ENCODE measurements at regions not wholly inside any gene's neighbourhood (a gene's known extent, or its start where the extent isn't known, plus 50 kb on each side); places are given as distances from the start of the nearest gene placed in this dataset.

DNA sequence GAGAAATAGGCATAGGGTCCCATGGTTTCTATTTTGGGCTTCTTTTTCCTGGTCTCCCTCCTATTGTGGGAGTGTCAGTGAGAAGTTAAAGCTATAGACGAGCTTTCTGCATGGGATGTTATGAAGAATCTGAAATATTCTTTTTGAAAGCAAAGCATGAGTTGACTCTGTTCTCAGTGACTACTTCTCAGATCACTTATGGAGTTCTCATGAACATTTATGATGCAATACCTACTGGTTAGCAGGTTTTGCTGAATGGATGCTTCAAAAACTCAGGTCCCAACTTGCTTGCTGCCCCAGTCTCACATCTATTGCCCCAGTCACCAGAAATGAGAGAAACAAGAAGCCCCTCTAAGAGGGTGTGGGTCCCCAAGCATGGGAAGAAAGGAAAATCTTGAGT, 365.0 kb downstream of the HRH4 start:
- Mint-ChIP-seq H3K4me3 (no peak overlapping the region), H3K9me3 (no peaks in the 10 kb centered on the region), H3K27me3 (peaks cover 1% of the 10 kb centered on the region), H3K4me1 (no peaks in the 10 kb centered on the region), H3K27ac (no peak overlapping the region), H3K36me3 (no peaks in the 10 kb centered on the region)

DNA sequence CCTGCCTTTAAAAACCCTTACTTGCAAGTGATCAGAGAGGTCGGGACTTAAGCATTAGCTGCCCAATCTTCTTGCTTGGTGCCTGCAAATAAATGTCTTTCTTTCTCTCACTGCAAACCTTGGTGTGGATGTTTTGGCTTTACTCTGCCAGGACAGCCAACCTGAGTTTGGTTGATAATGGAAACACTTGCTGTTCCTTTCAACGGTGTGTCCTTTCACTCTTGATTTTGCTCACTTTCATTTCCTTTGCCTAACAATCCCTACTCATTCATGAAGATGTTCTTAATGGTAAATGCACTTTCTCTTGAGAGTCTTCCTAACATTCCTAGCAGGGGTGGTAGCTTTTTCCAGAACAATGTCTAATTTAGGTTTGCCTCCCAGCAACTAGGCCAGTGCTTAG, 366.2 kb downstream of the HRH4 start:
- H3K27me3 Mint-ChIP-seq: peaks cover 1% of the 10 kb centered on the region
- H3K4me1 Mint-ChIP-seq: no peaks in the 10 kb centered on the region
- no peak overlapping the region for H3K4me3 Mint-ChIP-seq
- H3K27ac Mint-ChIP-seq: no peak overlapping the region
- no peaks in the 10 kb centered on the region for H3K9me3 Mint-ChIP-seq
- no peaks in the 10 kb centered on the region for H3K36me3 Mint-ChIP-seq

DNA sequence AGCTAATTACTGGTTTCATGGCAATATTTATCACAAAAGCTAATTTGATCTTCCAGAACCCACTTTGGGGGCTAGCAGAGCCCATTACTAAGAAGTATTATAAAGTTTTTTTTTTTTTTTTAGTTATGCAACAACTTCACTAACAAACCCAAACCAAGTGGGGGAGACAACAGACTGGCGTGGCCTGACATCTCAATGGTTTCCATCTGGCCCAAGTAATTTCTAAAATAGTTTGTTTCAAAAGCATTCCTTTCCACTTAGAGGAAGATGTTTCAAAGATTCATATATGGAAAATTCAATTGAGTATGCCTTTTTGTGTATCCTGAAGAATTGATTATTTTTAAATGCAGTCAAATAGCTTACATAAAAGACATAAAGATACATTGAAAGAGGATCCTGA, 367.1 kb downstream of the HRH4 start:
- Mint-ChIP-seq H3K36me3 (no peaks in the 10 kb centered on the region), H3K4me1 (no peaks in the 10 kb centered on the region)

DNA sequence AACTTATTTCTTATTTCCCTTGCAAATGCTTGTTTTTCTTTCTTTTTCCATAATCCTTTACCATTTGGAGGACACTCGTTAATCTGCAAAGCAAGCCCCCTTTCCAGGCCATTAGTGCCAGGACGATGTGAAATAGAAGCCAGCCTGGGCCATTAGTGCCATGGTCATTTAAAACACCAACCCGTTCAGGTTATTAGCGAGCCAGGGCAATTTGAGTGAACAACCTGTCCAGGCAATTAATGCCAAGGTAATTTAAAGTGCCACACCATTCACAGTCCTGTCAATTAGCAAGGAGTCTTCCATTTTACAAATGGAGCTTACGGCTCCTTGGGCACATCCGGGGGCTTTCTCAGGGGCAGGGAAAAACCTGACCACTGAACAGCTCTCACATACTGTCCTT, 370.6 kb downstream of the HRH4 start:
- Mint-ChIP-seq H3K36me3 (no peaks in the 10 kb centered on the region), H3K4me3 (no peak overlapping the region), H3K27ac (no peak overlapping the region), H3K4me1 (no peaks in the 10 kb centered on the region), H3K9me3 (no peaks in the 10 kb centered on the region), H3K27me3 (peaks cover 5% of the 10 kb centered on the region)

More for the DNA sequence above, 367.1 kb downstream of the HRH4 start:
- Mint-ChIP-seq H3K27ac (no peak overlapping the region), H3K9me3 (no peaks in the 10 kb centered on the region), H3K4me3 (no peak overlapping the region), H3K27me3 (peaks cover 3% of the 10 kb centered on the region)

DNA sequence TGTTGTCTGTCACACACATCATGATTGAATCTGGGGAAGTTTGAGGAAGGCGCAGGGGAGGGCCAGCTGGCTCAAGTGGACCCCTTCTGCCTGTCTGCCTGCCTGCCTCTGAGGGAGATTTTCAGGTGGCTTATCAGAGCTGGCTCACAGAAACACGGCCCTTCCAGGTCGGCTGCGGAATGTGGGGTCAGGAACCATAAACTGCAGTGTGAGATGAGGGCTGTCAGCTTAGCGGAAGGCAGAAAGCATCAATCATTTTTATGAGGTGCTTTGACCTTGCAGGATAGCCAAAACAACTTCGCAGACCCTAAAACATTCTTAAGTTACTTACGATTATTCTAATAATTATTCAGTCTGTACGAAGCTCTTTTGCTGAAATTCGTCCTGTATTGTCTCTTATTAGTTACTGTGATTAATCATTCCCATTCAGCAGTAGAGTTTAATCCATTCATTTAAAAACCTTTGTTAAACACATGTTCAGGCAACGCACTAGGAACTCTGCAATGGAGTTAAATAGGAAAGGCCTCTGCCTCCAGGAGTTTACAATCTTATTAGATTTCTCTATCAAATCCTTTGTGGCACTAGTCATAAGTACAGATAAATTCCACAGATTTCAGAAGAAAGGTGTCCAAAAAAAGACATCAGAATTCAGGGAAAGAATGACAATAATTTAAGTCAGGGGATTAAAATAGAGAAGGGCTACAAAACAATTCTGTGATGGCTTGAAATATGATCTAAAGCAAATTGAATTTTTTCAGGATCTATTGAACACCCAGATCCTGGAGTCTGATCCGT, 371.6 kb downstream of the HRH4 start:
- H3K4me1 Mint-ChIP-seq: no peaks in the 10 kb centered on the region

DNA sequence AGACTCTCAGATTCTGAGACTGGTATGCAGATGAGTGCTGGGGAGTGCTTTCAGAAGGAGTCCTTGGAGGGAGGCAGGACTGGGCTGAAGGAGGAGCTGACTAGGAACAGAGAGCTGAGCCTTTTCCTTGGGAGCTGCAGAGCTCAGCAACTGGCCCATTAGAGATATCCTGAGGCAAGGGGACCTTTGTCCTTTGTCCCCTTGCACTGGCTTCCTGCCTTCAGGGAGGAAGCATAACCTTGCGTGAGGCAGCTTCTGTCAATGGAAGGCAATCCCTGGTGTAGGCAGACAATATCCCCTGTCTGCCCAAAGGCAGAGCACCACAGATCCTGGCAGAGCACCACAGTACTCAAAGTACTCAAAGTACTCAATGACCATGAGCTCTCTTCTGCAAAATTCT, 375.3 kb downstream of the HRH4 start:
- H3K36me3 Mint-ChIP-seq: no peaks in the 10 kb centered on the region
- H3K4me3 Mint-ChIP-seq: no peak overlapping the region
- H3K27ac Mint-ChIP-seq: no peak overlapping the region
- H3K4me1 Mint-ChIP-seq: no peaks in the 10 kb centered on the region
- no peaks in the 10 kb centered on the region for H3K9me3 Mint-ChIP-seq
- H3K27me3 Mint-ChIP-seq: peaks cover 5% of the 10 kb centered on the region

More for the DNA sequence above, 371.6 kb downstream of the HRH4 start:
- Mint-ChIP-seq H3K27me3 (peaks cover 5% of the 10 kb centered on the region), H3K9me3 (no peaks in the 10 kb centered on the region), H3K4me3 (no peak overlapping the region), H3K27ac (no peak overlapping the region), H3K36me3 (no peaks in the 10 kb centered on the region)

DNA sequence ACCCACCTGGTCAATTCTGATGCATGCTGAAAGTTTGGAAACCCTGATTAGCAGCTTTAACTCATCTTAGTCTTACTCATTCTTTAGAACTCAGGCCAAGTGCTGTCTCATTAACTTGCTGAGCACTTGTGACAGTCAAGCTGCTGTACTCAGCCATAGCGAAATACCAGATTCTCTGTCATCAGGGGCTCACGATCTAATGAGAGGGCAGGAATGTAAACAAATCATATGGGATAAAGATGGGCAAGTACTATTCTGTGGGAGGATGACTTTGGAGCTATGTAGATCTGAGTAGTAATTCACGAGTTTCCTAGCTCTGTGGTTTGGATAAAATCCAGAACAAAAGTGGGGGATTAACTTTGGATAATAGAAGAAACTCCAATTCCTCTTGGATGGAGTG, 376.6 kb downstream of the HRH4 start:
- H3K4me3 Mint-ChIP-seq: no peak overlapping the region
- no peaks in the 10 kb centered on the region for H3K36me3 Mint-ChIP-seq
- no peaks in the 10 kb centered on the region for H3K9me3 Mint-ChIP-seq
- H3K27me3 Mint-ChIP-seq: peaks cover 5% of the 10 kb centered on the region
- no peaks in the 10 kb centered on the region for H3K4me1 Mint-ChIP-seq
- no peak overlapping the region for H3K27ac Mint-ChIP-seq

DNA sequence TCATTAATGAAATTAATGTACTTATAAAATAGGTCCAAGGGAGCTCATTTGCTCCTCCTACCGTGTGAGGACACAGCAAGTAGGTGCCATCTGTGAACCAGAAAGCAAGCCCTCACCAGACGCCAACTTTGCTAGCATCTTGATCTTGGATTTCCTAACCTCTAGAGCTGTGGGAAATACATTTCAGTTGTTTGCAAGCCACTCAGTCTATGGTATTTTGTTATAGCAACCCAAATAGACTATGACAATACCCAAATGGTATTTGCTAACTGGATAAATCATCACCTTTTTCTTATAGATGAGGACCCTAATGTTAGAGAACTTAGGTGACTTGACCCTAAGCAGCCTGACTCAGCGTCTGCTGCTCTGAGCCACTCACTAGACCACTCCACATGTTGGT, 379.6 kb downstream of the HRH4 start:
- Mint-ChIP-seq H3K27me3 (peaks cover 1% of the 10 kb centered on the region), H3K9me3 (no peaks in the 10 kb centered on the region), H3K27ac (no peak overlapping the region), H3K4me1 (no peaks in the 10 kb centered on the region), H3K36me3 (no peaks in the 10 kb centered on the region), H3K4me3 (no peak overlapping the region)

DNA sequence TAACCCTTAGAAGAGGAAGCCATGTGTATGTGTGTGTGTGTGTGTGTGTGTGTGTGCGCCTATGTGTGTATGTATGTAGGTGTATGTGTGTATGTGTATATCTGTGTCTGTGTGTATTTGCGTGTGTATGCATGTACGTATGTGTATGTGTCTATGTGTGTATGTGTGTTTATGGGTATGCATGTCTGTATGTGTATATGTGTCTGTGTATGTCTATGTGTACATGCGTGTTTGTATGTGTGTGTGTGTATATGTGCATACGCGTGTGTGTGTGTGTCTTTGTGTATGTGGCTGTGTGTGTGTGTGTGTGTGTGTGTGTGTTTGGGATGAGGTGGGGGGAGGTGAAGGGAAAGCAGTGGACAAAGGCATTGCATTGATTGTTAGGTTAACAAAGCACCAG, 380.2 kb downstream of the HRH4 start:
- no peaks in the 10 kb centered on the region for H3K9me3 Mint-ChIP-seq
- H3K4me3 Mint-ChIP-seq: no peak overlapping the region
- peaks cover 1% of the 10 kb centered on the region for H3K27me3 Mint-ChIP-seq
- no peak overlapping the region for H3K27ac Mint-ChIP-seq
- no peaks in the 10 kb centered on the region for H3K36me3 Mint-ChIP-seq
- no peaks in the 10 kb centered on the region for H3K4me1 Mint-ChIP-seq

DNA sequence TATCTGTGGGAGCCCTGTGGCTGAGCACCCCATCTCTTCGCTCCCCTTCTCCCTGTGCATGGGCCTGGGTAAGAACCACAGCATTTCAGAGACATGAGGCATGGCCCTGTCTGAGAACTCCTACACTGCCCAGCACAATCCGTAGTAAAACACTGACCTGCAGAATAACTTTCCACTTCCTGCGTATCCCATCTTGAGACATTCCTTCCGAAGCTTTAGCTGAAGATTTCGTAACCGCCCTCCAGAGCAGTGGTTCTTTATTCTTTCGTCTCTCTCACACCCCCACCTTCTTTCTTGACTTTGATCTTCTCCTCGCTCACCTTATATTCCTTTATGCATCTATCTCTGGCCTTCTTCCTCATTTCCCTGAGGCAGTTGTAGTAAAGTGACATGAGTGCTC, 381.1 kb downstream of the HRH4 start:
- Mint-ChIP-seq H3K27me3 (peaks cover 1% of the 10 kb centered on the region), H3K27ac (no peak overlapping the region), H3K4me3 (no peak overlapping the region), H3K36me3 (no peaks in the 10 kb centered on the region), H3K4me1 (no peaks in the 10 kb centered on the region), H3K9me3 (no peaks in the 10 kb centered on the region)

DNA sequence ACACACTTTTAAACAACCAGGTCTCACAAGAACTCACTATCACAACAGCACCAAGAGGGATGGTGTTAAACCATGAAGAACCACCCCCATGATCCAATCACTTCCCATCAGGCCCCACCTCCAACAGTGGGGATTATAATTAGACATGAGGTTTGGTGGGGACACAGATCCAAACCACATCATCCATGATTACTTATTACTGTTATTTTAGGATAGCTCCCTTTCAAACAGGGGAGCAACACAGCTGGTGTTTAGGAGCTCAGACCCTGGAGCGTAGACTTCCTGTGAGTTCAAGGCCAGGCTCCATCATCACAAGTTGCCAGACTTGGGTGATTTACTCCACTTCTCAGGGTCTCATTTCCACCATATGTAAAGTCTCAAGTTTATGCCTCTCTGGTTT, 382.7 kb downstream of the HRH4 start:
- Mint-ChIP-seq H3K27me3 (peaks cover 1% of the 10 kb centered on the region), H3K4me1 (no peaks in the 10 kb centered on the region), H3K36me3 (no peaks in the 10 kb centered on the region), H3K27ac (no peak overlapping the region), H3K9me3 (no peaks in the 10 kb centered on the region), H3K4me3 (no peak overlapping the region)

DNA sequence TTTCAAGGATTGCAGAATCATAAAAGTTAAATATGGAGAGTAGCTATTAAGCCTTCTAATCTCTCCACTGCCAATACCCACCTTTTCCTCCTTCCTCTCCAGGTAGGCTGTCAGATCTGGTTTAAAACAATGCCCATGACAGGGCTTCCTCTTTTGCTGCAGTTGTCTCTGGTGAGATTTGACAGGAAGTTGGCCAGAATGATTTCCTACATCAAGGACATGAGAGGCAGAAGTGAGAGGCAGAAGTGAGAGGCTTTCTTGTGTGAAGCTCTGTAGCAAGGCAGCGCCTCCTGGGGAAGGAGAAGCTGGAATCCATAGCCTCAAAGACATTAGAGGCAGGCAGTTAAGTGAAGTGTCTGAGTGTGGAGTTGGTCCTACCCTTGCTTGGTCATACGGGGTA, 385.7 kb downstream of the HRH4 start:
- Mint-ChIP-seq H3K9me3 (no peaks in the 10 kb centered on the region), H3K27me3 (peaks cover 3% of the 10 kb centered on the region), H3K36me3 (no peaks in the 10 kb centered on the region), H3K4me1 (no peaks in the 10 kb centered on the region), H3K27ac (no peak overlapping the region), H3K4me3 (no peak overlapping the region)

DNA sequence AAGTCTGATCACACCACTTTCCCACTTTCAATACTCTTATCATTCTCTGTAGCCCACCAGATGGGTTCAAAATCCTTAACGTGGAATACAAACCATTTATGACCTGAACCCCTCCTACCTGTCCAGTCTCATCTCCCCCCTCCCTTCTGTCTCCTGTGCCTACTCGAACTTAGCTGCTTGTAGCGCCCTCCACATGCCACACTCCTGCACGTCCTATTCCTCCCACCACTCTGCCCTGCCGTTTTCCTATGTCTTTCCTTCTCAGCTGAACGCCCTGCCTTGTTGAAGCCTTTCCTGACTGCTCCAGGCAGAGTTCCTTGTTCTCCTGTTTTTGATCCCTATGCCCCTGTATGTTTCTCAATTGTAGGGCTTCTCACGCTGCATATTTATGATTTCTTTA, 390.1 kb downstream of the HRH4 start:
- Mint-ChIP-seq H3K36me3 (no peaks in the 10 kb centered on the region), H3K4me3 (no peak overlapping the region), H3K9me3 (no peaks in the 10 kb centered on the region), H3K27me3 (peaks cover 2% of the 10 kb centered on the region), H3K27ac (no peak overlapping the region), H3K4me1 (no peaks in the 10 kb centered on the region)

DNA sequence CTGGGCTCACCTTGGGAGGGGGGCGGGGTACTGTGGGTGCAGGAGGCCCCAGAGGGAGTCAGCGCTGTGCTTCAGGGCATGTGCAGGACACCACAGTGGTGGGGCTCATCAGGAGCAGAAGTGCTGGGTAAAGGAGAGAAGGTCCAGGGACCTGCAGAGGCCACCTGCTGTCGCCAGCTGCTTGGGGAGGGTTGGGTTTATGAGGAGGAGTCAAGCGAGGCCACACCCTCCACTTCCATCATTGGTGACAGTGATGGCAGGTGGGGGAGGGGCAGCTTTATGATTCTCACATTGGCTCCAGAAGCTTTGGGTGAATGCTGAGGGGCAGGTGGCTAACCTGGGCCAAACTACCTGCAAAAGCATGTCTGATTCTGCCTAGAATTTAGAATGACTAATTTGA, 392.6 kb downstream of the HRH4 start:
- H3K4me1 Mint-ChIP-seq: no peaks in the 10 kb centered on the region
- H3K27me3 Mint-ChIP-seq: peaks cover 2% of the 10 kb centered on the region

DNA sequence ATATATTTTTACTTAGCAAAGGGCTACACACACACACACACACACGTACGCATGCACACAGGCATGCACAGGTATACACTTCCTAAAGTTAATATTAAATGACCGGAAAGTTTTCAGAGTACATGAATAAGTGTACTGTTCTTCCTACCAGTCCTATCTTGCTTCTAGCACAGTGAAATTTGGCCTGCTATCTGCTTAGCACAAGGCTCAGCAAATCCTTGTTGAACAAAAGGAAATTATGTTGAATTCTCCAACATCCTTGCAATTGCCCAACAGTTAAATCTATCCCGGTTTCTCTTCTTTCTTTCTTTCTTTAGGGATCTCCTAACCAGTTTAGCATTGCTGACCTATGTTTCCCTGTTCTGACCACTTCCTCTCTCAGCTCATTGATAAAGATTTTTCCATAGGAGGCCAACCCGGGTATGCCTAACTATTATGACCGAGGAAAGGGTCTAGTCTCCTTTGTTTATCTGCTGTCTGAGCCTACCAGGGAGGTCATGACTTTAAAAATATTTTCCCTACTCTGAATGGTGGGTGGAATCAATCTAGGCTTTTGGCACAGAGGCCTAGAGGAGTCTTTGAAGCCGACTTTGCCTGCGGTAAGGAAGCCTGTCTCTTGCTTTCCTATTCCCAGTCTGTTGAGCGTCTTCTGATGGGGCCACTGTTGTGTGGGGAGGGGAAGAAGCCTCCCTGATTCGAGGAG, 400.7 kb downstream of the HRH4 start:
- Mint-ChIP-seq H3K27me3 (peaks cover 3% of the 10 kb centered on the region), H3K9me3 (peaks cover 7% of the 10 kb centered on the region), H3K4me1 (no peaks in the 10 kb centered on the region), H3K4me3 (no peak overlapping the region), H3K27ac (no peak overlapping the region), H3K36me3 (no peaks in the 10 kb centered on the region)

More for the DNA sequence above, 392.6 kb downstream of the HRH4 start:
- Mint-ChIP-seq H3K36me3 (no peaks in the 10 kb centered on the region), H3K9me3 (no peaks in the 10 kb centered on the region), H3K27ac (no peak overlapping the region), H3K4me3 (no peak overlapping the region)

DNA sequence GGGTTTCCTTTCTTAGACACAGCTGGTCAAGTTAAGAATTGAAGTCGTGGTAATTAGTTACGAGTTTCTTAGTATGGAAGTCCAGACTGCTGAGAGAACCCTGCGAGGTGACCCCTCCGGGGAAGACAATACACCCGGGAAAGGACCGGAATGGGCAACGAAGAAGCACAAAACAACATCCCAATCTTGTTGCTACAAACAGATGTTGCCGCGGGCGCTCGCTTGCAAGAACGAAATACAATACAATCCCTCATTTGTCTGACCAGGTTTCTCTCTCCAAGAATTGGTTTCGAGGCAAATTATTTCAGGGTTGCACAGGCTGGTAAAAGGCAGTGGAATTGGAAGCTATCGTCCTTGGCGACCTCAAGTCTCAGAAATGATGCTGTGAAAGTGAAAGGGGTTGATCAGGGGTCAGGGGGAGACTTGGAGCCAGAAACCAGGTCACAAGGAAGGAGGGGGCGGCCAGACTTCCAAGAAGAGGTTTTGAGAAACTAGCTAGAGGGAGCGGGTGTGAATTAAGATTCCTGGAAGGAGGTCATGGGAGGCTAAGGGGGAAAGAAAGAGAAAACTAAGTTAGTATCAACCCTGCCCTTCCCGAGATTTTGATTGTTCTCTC, 401.9 kb downstream of the HRH4 start:
- Mint-ChIP-seq H3K27ac (no peak overlapping the region), H3K9me3 (peaks cover 7% of the 10 kb centered on the region), H3K4me1 (no peaks in the 10 kb centered on the region), H3K4me3 (no peak overlapping the region), H3K36me3 (no peaks in the 10 kb centered on the region), H3K27me3 (peaks cover 3% of the 10 kb centered on the region)

Data from activated naive CD4-positive, alpha-beta T cell treated with anti-CD3 and anti-CD28 coated beads, Interleukin-2, amount 50 U/mL, for 24 hours (primary cell).